Upper lobe of right lung (tissue), 1 donor: ENCODE measurements at regions not wholly inside any gene's neighbourhood (a gene's known extent, or its start where the extent isn't known, plus 50 kb on each side); places are given as distances from the start of the nearest gene placed in this dataset.

Experiments used
- ATAC-seq: fragments of 200-7000 bp; cut with Tn5 transposase; one replicate; pipeline ENCODE4 v1.9.1; 2020; ENCODE audit warnings: mild to moderate bottlenecking, moderate library complexity
- DNase-seq: peaks from one replicate; pipeline ENCODE4 v3.0.0-alpha.2; 2020
- H3K27ac ChIP-seq: fragments of 200-600 bp; one replicate; pipeline ENCODE4 v1.8.0; 2022
- H3K27me3 ChIP-seq: fragments of 200-600 bp; one replicate; pipeline ENCODE4 v1.8.0; 2022; ENCODE audit warnings: mild to moderate bottlenecking
- H3K36me3 ChIP-seq: fragments of 200-600 bp; one replicate; pipeline ENCODE4 v1.8.0; 2022
- H3K4me1 ChIP-seq: fragments of 200-600 bp; one replicate; pipeline ENCODE4 v1.8.0; 2022
- H3K4me3 ChIP-seq: fragments of 200-600 bp; one replicate; pipeline ENCODE4 v1.8.0; 2022; ENCODE audit warnings: mild to moderate bottlenecking
- H3K9me3 ChIP-seq: fragments of 200-600 bp; one replicate; pipeline ENCODE4 v1.8.0; 2022
- CTCF ChIP-seq: fragments of 200-600 bp; IDR thresholded peaks from one replicate; pipeline ENCODE4 v1.8.0; 2022; ENCODE audit warnings: antibody characterized with exemption
- intact Hi-C: fragments of 100-400 bp; cut with DNase I; formaldehyde crosslinking; loops from one replicate; pipeline ENCODE4 v1.11.0; 2022
- donor health status: DM: no; HTN: yes; CAD: no; lungs with severe emphysema.

GRCh38 chr5:123802298-123802951, 290.4 kb downstream of the CSNK1G3 start:
- H3K27me3 ChIP-seq = no peaks in the 10 kb centered on the region
- no peak overlapping the region for H3K27ac ChIP-seq
- intact Hi-C loops = no loop called here
- no peak for DNase-seq
- H3K4me3 ChIP-seq = no peak overlapping the region
- H3K36me3 ChIP-seq = no peaks in the 10 kb centered on the region
- no peak for ATAC-seq
- TF ChIP-seq CTCF = no peak
- H3K9me3 ChIP-seq = no peaks in the 10 kb centered on the region
- no peaks in the 10 kb centered on the region for H3K4me1 ChIP-seq

DNA sequence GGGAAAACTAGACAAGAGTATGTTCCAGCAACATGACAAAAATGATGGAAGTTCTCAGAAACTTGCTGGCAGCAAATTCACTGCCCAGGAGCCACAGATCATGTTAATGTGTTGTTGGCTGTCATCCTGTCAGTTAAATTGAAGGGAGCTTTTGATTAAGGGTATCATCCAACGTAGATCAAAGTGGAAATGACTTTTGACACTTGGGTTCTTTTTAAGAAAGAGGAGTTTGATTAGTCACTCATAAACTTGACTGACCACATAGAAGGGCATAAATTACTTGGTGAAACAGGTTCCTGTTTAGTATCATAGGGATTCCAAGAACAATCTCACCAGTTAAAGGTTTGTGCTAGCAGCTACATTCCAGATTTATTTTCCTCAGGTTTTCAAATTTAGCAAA, 288.7 kb downstream of the CSNK1G3 start:
- H3K36me3 ChIP-seq = no peaks in the 10 kb centered on the region

DNA sequence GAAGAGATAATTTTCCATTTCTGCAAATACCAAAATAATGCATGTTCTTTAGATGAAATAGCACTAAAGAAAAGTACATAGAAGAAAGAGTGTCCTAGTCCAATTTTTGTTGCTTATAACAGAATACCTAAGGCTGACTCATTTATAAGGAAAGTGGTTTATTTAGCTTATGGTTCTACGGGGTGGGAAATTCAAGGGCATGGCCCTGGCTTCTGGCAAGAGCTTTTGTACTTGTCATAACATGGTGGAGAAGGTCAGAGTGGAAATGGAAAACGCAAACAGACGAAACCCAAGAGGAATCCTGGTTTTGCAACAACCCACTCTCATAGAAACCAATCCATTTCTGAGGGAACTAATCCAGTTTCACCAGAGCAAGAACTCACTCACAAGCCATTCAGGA, 283.7 kb downstream of the CSNK1G3 start:
- no peak for TF ChIP-seq CTCF
- DNase-seq = no peak
- H3K4me3 ChIP-seq = no peak overlapping the region
- ATAC-seq = no peak
- intact Hi-C loops = no loop called here
- H3K36me3 ChIP-seq = no peaks in the 10 kb centered on the region
- H3K9me3 ChIP-seq = no peaks in the 10 kb centered on the region
- no peak overlapping the region for H3K27ac ChIP-seq
- H3K4me1 ChIP-seq = no peaks in the 10 kb centered on the region
- no peaks in the 10 kb centered on the region for H3K27me3 ChIP-seq

More for the DNA sequence above, 288.7 kb downstream of the CSNK1G3 start:
- Histone ChIP-seq H3K27ac (no peak overlapping the region), H3K4me1 (no peaks in the 10 kb centered on the region), H3K4me3 (no peak overlapping the region), H3K9me3 (no peaks in the 10 kb centered on the region), H3K27me3 (no peaks in the 10 kb centered on the region)
- no peak for TF ChIP-seq CTCF
- ATAC-seq (no peak), DNase-seq (no peak)
- intact Hi-C loops = no loop called here

GRCh38 chr5:123790226-123790625, 278.2 kb downstream of the CSNK1G3 start:
- H3K9me3 ChIP-seq = peaks cover 7% of the 10 kb centered on the region
- no peaks in the 10 kb centered on the region for H3K36me3 ChIP-seq
- DNase-seq (no peak), ATAC-seq (no peak)
- no peak for TF ChIP-seq CTCF
- H3K4me1 ChIP-seq = no peaks in the 10 kb centered on the region
- H3K4me3 ChIP-seq = no peak overlapping the region
- H3K27me3 ChIP-seq = no peaks in the 10 kb centered on the region
- intact Hi-C loops = no loop called here
- no peak overlapping the region for H3K27ac ChIP-seq

DNA sequence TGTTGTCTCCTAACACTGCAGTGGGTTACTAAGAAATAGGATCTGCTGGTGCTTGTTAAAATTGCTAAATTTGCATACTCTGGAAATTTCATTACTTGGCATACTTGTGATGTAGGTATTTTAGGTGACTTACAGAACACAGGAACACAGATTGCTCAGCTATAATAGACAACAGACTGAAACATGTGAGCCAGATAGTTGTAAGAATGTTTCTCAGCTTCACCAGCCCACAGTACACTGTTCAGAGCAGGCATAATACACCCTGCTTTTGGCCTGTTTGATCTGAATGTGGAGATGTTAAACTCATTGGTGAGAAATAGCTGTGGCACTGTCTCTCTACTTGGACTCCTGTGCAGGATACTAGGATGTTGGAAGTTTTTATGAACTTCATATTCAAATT, 275.7 kb downstream of the CSNK1G3 start:
- intact Hi-C loops = no loop called here
- no peaks in the 10 kb centered on the region for H3K4me1 ChIP-seq
- DNase-seq = no peak

More for the DNA sequence above, 275.7 kb downstream of the CSNK1G3 start:
- Histone ChIP-seq H3K36me3 (no peaks in the 10 kb centered on the region), H3K27me3 (no peaks in the 10 kb centered on the region), H3K9me3 (peaks cover 7% of the 10 kb centered on the region), H3K27ac (no peak overlapping the region), H3K4me3 (no peak overlapping the region)
- no peak for ATAC-seq
- no peak for TF ChIP-seq CTCF
